ENCODE measurements at regions not wholly inside any gene's neighbourhood (a gene's known extent, or its start where the extent isn't known, plus 50 kb on each side); places are given as distances from the start of the nearest gene placed in this dataset.

- TF ChIP-seq POLR2AphosphoS5 (IDR thresholded peaks at IDR 0.05; ENCODE audit: low read depth) (no peak), CREB1 (CRISPR knock-in tag; IDR thresholded peaks at IDR 0.05; ENCODE audit: low read depth) (no peak), EZH2phosphoT487 (IDR thresholded peaks at IDR 0.05; ENCODE audit: unreplicated experiment) (no peak), EZH2 (IDR thresholded peaks at IDR 0.05; ENCODE audit: low read depth, unreplicated experiment) (no peak), REST (IDR thresholded peaks at IDR 0.05; ENCODE audit: unreplicated experiment) (no peak), JUNB (IDR thresholded peaks at IDR 0.05; ENCODE audit: unreplicated experiment) (no peak), NANOG (IDR thresholded peaks at IDR 0.05; ENCODE audit: borderline replicate concordance) (no peak), STAT1 (IDR thresholded peaks at IDR 0.05; ENCODE audit: unreplicated experiment) (no peak), ZNF114 (CRISPR knock-in tag; IDR thresholded peaks at IDR 0.05) (no peak)
- TF ChIP-seq, protein P1, sequence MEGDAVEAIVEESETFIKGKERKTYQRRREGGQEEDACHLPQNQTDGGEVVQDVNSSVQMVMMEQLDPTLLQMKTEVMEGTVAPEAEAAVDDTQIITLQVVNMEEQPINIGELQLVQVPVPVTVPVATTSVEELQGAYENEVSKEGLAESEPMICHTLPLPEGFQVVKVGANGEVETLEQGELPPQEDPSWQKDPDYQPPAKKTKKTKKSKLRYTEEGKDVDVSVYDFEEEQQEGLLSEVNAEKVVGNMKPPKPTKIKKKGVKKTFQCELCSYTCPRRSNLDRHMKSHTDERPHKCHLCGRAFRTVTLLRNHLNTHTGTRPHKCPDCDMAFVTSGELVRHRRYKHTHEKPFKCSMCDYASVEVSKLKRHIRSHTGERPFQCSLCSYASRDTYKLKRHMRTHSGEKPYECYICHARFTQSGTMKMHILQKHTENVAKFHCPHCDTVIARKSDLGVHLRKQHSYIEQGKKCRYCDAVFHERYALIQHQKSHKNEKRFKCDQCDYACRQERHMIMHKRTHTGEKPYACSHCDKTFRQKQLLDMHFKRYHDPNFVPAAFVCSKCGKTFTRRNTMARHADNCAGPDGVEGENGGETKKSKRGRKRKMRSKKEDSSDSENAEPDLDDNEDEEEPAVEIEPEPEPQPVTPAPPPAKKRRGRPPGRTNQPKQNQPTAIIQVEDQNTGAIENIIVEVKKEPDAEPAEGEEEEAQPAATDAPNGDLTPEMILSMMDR (conservative IDR thresholded peaks at IDR 0.05; ENCODE audit: low read depth in 2 of 2) = no peak
Measured at GRCh38 chr9:107713470-107713869, 223.9 kb upstream of the KLF4 start.

All from GM23338 (cell line).